Limb (tissue), 2 donors: ENCODE measurements at regions not wholly inside any gene's neighbourhood (a gene's known extent, or its start where the extent isn't known, plus 50 kb on each side); places are given as distances from the start of the nearest gene placed in this dataset.

Experiments used
- DNase-seq, 2 donors: peaks; one replicate each; pipeline ENCODE4 v3.0.0-alpha.2; 2016; ENCODE audit errors: extremely low spot score in 2 of 2

DNA sequence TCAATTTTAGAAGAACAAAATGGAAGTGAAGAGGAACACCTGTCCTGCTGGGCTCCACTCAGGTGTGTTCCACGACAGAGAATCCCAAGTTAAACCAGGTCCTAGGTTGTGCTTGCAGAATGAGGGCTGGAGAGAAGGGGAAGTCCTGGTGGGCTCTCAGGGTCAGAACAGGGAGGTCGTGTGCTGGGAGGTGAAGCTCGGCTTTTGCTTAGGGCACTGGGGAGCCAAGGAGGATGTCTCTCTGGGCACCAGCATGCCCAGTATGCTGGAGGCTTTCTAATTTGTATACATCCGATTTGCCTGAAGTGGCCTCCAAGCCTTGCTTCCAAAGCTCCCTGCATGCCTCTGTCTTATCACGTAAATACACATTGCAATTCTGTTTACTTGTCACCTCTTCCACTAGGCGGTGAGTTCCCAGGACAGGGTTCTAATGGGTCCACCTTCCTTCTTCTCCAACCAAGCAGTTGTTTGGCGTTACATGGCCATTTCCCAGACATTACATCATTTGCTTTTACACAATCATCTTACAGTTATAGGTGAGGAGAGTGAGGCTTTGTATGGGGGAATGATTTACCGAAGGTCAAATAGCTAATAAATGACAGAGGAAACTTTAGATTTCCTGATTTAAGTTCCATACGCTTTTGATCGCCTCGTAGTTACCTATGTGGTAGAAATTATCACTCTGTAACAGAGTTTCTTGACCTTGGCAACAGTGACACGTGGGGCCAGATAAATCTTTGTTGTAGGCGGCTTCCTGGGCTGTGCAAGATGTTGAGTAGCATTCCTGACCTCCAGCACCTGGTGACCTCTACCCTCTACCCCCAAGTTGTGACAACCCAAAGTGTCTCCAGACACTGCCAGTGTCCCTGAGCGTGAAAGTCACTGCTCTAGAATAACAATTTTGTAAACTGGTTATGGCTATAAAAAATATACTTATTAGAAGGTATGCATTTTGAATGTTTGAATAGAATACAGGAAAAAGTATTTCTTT, 901.5 kb downstream of the TBC1D22A start:
- DNase-seq = no peak

DNA sequence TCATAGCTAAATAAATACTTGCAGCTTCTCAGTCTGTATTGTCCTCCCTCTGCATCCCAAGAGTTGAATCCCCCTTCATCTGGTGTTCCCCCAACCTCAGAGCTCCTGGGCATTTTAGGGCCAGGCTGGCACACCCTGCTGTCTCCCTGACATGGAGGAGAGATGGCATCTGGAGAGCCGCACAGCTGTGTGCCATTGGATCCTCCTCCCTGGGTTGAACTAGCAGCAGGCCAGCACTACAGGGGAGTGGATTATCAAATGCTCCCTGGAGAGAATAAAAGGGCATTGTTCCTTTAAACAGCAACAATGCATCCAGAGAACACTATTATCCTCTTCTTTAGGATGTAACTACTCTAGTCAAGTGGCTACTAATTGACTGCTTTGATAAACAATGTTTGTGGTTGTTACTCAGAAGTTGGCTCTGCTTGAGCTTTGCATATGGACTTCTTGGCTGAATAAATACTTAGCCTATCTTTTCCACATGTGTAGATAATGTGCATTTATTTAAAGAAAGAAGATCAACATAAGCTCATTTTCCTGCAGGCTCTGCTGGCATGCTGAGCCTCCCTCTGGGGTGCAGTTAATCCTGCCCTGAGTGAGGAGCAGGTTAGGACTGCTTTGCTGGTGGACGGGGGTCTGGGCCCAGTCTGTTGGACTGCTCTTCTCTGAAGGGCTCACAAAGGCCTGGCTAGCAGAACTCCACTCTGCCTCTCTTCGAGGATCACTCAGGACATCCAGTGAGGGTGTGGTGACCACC, 897.2 kb downstream of the TBC1D22A start:
- DNase-seq = no peak

DNA sequence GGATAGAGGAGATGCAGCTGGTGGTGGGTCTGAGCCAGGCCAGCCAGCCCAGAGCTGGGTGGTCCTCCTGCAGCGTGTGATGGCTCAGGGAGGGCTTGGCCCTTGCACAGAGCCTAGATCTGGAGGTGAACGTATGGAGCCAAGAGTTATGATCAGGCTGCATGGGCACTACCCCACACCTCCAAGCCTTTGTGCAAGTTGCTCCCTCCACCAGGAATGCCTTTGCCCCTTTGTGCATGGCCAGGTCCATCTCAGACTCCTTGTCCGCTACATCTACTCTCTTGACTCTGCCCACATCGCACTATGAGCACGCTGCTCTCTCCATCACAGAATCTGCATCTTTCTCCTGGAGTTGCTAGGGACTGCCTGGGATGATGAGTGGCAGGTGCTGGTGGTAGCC, 895.7 kb downstream of the TBC1D22A start:
- no peak for DNase-seq

DNA sequence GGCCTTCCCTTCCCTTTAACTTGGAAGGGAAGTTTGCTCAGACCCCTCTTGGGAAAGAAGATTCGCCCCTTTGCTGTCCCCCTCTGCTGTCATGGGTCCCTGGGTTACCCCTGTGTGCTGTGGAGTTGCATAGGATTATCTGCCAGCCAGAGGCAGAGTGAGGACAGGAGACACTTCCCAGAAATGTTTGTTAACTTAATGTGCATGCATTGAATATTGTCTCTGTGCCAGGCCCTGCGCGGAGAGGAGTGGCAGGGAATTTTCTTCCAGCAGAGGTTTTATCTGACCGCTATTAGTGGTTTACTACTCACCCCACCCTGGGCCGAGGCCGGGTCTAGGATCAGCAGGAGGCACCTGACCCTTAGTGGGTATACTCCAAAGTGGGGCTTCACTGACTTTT, 894.8 kb downstream of the TBC1D22A start:
- no peak for DNase-seq

DNA sequence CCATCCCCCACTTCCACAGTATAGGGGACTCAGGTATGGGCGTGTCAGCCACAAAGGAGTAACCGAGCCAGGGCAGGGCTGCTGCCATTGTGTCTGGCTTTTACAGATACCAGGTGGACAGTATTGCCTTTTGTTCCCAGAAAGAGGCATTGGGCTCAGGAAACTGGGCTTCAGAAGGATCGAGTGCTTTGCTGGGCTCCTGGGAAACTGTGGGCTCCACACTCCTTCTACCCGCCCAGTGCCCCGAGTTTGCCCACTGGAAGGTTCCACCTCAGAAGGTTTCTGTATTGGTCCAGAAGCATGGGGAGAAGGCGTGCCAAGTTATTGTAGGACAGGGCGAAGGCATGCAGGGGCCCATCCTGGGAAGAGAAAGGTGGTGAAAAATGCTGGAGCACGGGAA, 894.4 kb downstream of the TBC1D22A start:
- no peak for DNase-seq

DNA sequence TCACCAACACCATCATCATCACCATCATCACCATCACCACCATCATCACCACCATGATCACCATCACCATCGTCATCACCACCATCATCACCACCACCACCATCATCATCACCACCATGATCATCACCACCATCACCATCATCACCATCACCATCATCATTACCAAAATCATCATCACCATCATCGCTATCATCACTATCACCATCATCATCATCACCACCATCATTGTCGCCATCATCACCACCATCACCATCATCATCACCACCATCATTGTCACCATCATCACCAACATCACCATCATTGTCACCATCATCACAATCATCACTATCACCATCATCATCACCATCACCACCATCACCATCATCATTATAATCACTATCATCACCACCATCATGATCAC, 893.5 kb downstream of the TBC1D22A start:
- no peak for DNase-seq

DNA sequence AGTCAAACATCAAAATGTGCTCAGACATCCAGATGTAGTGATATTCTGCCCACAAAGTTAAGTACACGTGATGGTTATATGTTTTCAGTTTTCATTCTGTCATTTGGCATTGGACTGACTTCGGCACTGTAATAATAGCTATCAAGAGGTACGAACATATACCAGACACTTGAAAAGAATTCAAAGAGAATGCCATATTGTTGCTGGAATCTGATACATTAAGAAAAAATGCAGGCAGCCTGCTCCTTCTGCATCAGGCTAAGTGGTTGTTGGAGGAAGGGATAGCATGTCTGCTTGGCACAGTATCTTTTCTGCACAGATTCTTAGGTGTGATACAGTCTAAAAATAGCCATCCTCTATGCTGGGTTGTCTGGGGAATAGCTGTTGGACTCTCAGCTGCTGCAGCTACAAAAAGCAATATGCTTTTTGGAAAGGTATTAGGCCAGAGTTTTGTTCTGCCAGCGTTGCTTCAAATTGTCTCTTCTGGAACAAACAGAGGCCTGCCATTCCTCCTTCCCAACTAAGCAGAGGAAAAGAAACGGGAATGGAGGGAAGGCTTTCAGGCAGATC, 892.6 kb downstream of the TBC1D22A start:
- DNase-seq = peak in 1 of 2 donors; percentile 56

DNA sequence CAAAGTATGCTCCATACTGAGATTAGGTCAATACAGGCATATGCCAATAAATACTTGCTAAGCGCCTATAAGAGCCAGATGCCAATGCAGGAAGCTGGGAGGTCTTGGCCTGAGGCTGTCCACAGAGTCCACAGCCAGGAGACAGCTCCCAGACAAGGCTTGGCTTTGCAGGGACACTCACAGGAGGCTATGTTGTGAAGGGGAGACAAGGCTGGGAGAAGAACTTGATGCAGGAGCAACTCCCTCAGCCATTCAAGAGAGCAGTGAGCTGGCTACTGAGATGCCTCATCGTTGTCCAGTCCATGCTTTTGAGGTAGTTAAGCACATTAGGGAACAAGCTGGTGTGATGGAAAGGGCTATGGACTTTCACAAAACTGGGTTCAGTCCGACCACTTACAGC, 891.5 kb downstream of the TBC1D22A start:
- DNase-seq = no peak

DNA sequence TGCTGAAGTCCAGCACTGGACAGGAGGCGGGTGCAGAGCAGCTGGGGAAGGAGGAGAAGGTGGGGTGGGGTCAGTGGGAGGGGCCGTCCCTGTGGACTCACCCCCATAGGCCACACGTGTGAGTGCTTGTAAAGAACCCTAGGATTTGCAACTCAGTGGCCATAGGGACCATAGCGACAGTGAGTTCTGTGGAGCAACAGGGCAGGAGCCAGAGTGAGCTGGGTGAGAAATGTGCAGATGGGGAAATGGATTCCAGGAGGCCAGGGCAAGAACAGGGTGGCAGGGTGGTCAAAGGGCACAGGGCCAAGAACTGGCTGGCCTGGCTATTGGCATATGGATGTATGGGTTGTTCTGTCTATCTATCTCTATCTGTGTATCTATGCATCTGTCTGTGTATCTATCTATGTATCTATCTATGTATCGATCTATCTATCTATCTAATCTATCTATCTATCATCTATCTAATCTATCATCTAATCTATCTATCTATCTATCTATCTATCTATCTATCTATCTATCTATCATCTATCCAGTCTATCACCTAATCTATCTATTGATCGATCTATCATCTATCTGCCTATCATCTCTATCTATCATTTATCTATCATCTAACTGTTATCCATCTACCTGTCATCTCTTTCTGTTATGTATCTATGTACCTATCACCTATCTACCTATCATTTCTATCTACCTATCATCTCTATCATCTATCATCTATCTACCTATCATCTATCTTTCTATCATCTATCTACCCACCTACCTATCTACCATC, 889.0 kb downstream of the TBC1D22A start:
- DNase-seq = no peak

DNA sequence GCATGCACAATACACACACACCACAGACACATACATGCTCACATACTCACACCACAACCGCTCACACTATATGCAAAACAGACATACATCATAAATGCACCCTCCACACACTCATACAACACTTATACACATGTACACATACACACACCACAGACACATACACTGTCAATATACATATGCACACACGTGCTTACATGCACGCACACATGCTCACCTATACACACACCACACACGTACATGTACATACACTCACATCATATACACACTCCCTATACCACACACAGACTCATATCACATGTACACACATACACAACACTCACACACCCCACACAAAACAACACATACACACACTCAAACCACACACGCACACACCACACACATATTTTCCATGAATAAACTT, 885.3 kb downstream of the TBC1D22A start:
- no peak for DNase-seq

DNA sequence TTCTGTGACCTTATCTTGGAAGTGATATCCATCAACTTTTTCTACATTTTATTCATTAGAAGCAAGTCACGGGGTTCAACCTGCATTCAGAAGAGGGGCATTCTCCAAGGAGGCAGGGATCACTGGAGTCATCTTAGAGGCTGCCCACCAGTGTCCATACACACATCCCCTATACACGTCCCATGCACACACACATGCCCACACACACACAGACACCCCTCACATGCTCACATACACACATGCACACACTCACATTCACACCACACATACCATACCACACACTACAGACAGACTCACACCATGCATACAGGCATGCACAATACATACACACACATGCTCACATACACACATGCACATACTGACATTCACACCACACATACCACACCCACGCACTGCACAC, 884.7 kb downstream of the TBC1D22A start:
- no peak for DNase-seq

DNA sequence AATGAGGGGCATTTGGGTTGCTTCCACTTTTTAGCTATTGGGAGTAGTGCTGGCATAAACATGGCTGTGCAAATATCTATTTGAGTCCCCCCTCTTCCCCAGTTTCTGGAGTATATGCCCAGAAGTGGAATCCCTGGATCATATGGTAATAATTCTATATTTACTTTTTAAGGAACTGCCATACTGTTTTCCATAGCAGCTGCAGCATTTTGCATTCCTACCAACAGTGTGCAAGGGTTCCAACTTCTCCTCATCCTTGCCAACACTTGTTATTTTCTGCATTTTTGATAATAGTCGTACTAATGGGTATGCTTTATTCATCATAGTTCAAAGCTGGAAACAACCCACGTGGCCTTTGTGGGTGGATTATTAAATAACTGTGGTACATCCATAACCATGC, 883.5 kb downstream of the TBC1D22A start:
- DNase-seq = no peak

DNA sequence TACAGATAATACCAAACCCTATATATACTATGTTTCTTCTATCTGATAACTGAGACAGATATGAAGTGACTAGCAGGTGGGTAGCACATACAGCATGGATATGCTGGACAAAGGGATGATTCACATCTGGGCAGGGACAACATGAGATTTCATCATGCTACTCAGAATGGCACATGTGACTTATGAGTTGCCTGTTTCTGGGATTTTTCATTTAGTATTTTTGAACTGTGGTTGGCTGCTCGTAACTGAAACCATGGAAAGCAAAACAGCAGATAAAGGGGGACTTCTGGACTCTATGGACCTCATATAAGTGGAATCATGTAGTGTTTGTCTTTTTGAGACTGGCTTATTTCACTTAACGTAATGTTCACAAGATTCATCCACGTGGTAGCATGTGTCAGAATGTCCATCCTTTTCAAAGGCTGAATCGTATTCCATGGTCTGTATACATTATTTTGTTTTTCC, 883.0 kb downstream of the TBC1D22A start:
- DNase-seq = no peak

DNA sequence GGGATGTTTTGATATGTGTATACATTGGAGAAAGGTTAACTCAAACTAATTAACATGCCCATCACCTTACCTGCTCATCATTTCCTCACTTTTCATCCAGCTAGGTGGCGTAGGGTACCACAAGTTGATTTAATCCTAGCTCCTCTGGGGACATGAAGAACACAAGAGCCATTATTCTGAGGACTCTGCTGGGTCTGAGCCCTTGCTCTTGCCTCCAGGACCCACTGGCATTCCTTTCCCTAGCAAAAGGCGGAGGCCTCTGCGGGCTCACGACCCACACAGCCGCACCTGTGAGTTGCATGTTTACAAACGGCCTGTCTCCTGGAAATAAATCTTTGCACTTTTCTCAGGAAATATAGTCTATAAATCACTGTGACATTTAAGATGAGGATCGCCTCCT, 871.9 kb downstream of the TBC1D22A start:
- no peak for DNase-seq

DNA sequence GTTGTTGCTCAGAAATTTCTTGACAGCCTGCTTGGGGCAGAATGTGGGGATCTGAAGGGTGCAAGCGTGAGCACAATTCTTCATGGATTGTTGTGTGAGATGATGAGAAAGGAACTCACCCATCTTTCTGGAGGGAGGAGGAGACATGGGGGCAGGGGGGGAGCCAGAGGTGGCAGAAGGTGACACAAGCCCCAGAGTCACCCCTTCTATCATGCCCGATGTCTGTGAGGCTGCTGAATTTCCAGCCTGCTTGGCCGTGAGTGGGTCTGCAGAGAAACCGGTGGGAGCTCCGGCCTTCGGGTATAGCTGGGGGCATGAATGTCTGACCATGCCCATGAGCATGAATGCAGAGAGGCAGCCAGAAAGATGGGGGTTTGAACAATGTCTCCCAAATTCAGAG, 870.7 kb downstream of the TBC1D22A start:
- DNase-seq = no peak

DNA sequence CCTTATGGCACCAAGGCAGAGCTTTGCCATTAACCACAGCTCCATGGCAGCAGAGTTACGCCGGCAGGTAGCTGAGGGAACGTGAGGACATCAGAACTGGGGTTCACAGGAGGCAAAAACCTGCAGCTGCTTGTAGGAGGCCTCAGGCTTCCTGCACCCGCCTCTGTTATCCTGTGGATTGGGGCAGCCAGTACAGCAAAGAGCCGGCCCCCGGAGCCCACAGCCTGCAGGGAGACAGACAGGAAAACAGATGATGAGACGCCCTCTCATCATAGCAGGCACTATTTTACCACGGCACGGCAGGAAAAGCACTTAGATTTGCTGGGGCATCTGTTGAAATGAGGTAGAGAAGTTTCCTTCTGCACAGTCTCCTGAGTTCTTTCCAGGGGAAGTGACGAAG, 870.3 kb downstream of the TBC1D22A start:
- peak in 1 of 2 donors; percentile 24 for DNase-seq

DNA sequence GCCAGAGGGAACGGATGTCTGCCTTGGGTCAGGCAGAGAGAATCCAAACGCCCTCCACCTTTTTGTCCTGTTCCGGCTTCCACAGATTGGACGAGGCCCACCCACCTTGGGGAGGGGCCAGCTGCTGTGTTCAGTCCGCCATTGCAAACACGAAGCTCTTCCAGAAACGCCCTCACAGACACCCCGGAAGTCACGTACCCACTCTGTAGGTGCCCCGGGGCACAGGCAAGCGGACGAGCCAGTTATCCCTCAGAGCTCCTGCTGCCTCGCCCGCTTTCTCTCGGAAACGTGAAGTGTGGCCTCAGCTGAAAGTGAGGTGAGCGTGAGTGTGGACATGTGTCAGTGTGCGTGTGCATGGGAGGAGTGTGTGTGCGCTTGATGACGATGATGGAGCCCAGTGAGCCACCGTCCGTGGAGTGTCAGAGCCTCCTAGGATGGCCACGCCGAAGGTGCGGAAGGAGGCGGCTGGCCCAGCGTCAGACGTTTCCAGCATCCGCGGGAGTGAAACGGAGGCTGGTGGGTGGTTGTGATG, 869.2 kb downstream of the TBC1D22A start:
- no peak for DNase-seq

DNA sequence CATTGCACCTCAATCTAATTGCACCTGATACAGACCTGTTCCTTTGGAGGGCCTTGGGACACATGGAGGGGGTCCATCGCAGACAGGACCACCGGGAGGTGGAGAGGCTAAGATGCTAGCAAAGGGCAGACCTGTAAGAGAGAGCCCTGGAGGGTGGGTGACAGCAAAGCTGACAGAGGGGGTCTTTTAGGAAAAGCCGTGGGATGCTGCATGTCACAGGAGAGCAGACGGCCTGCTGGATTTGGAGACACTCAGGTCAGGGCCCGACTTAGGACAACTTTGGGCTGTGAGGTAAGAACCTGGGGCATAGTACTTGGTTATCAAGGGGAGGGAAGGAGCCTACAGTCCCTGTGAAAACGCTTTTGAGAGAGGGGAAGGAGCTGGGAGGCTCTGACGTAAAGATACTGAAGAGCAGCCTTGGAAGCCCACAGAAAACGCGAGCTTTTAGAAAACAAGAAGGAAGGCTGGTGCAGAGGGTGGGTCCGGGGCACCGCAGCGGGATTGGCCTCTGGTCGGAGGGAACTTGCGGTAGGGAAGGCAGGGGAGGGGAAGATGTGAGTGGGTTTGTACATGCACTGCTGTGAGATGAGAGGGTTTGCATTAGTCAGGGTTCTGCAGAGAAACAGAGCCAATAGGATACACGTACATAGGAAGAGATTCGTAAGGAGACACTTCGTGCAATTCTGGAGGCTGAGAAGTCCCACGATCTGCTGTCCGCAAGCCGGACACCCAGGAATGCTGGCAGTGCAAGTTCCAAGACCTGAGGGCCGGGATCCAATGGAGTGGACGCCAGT, 868.5 kb downstream of the TBC1D22A start:
- DNase-seq = no peak

DNA sequence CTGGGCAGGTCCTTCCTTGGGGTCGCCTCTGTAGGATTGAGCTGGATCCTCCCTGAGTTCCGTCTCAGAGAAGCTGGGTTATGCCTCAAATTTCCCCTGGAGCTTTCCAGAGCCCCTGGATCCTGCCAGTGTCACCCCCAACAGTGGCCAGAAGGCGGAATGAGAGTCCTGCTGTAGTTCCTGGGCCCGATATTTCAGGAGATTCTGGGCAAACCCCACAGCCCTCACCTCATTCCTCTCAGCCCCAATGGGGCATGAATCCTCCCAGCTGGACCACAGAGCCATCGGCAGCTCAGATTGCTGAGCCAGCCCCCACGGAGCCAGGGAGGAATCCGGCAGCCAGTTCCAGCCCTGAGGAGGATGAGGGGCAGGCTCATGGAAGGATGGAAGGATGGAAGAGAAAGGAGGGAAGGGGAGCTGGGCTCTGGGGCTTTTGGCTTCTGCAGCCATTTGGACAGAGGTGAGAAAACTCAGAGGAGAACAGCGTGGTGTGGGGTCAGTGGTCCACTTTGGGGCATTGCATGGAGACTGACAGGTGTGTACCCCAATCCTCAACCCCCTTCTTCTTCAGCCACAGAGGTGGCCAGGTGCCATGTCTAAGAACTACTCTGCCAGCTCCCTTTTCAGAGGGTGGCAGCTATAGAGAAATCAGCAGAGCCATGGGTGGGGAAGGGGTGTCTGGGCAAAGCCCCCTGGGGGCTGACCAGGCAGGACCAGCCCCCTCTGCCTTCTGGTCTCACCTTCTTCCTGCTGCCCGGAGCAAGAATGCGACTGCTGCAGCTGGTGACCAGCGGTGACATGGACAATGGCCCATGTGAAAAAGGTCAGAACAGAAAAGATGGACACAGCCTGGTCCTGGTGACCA, 867.6 kb downstream of the TBC1D22A start:
- no peak for DNase-seq
